HEK293 (cell line): ENCODE measurements at regions not wholly inside any gene's neighbourhood (a gene's known extent, or its start where the extent isn't known, plus 50 kb on each side); places are given as distances from the start of the nearest gene placed in this dataset.
"Not testable (repeated sequence)": the region's sequence is repeated elsewhere in the genome, so short reads cannot be mapped to it uniquely, and the experiment has no call there.

Source experiments
- CTCF ChIA-PET: fragments of 350-600 bp; formaldehyde crosslinking; extraction: SDS; loops from one replicate; lab custom pipeline; 2021; ENCODE audit warnings: antibody characterized with exemption; lab: Yijun Ruan, JAX
- POLR2A ChIA-PET: fragments of 300-600 bp; formaldehyde crosslinking; extraction: SDS; loops from one replicate; lab custom pipeline; 2020; ENCODE audit warnings: antibody characterized with exemption, inconsistent platforms; lab: Yijun Ruan, JAX
- H3K27ac ChIP-seq: fragments of 200-500 bp; sonication (Bioruptor generic); 2 replicates; pipeline ENCODE4 v1.5.1; 2014; ENCODE audit warnings: low read depth, low read length, control low read depth, inconsistent platforms; ENCODE audit errors: extremely low read depth
- H3K36me3 ChIP-seq, 2 experiments: fragments of 200-500 bp in 1 of 2; sonication (Bioruptor generic) in 1 of 2; 1 replicate in 1 of 2; 2 replicates in 1 of 2; pipeline ENCODE4 v1.5.1; 2014 to 2017; ENCODE audit warnings: inconsistent platforms in 2 of 2, low read length in 2 of 2; ENCODE audit not compliant: control insufficient read depth in 2 of 2, insufficient read depth in 1 of 2
- H3K4me1 ChIP-seq: fragments of 200-500 bp; sonication (Bioruptor generic); 2 replicates; pipeline ENCODE4 v1.5.1; 2014; ENCODE audit warnings: mild to moderate bottlenecking, low read length, inconsistent platforms; ENCODE audit not compliant: control insufficient read depth, insufficient read depth
- H3K4me3 ChIP-seq: 2 replicates; pipeline ENCODE4 v1.5.1; 2011; ENCODE audit warnings: low read depth, mild to moderate bottlenecking, control low read depth, low read length, moderate library complexity
- H3K9me3 ChIP-seq: fragments of 200-500 bp; sonication (Bioruptor generic); 2 replicates; pipeline ENCODE4 v1.5.1; 2014; ENCODE audit warnings: low read depth, low read length, inconsistent platforms; ENCODE audit not compliant: control insufficient read depth, insufficient read depth
- EGR2 ChIP-seq: fragments of 450-650 bp; formaldehyde crosslinking; IDR thresholded peaks from 2 replicates; pipeline ENCODE4 v1.5.1; 2016; ENCODE audit warnings: low read depth, missing biosample characterization, missing genetic modification characterization
- FEZF1 ChIP-seq: fragments of 450-650 bp; formaldehyde crosslinking; IDR thresholded peaks from 2 replicates; pipeline ENCODE4 v1.5.1; 2016; ENCODE audit warnings: missing biosample characterization, missing genetic modification characterization
- IKZF3 ChIP-seq: fragments of 450-650 bp; IDR thresholded peaks from 2 replicates; pipeline ENCODE4 v1.5.0; 2018; ENCODE audit warnings: missing biosample characterization, mild to moderate bottlenecking, missing genetic modification characterization, moderate library complexity
- KLF10 ChIP-seq: fragments of 450-650 bp; IDR thresholded peaks from 2 replicates; pipeline ENCODE4 v1.5.1; 2018; ENCODE audit warnings: missing biosample characterization, mild to moderate bottlenecking, missing genetic modification characterization
- KLF9 ChIP-seq: fragments of 450-650 bp; formaldehyde crosslinking; IDR thresholded peaks from 2 replicates; pipeline ENCODE4 v1.5.1; 2016; ENCODE audit warnings: missing biosample characterization, missing genetic modification characterization, low read depth
- MEIS1 ChIP-seq: sonication (generic); formaldehyde crosslinking; IDR thresholded peaks from 2 replicates; pipeline ENCODE4 v1.8.1; 2022; ENCODE audit warnings: missing genetic modification reagents, mild to moderate bottlenecking, borderline replicate concordance
- MYNN ChIP-seq: fragments of 450-650 bp; formaldehyde crosslinking; IDR thresholded peaks from 2 replicates; pipeline ENCODE4 v1.5.1; 2016; ENCODE audit warnings: missing biosample characterization, missing genetic modification characterization, borderline replicate concordance
- SALL2 ChIP-seq: fragments of 450-650 bp; formaldehyde crosslinking; IDR thresholded peaks from 2 replicates; pipeline ENCODE4 v1.5.0; 2017; ENCODE audit warnings: missing biosample characterization, mild to moderate bottlenecking, missing genetic modification characterization, borderline replicate concordance
- ZBTB1 ChIP-seq: fragments of 450-650 bp; formaldehyde crosslinking; IDR thresholded peaks from 2 replicates; pipeline ENCODE4 v1.5.1; 2016; ENCODE audit warnings: missing biosample characterization, missing genetic modification characterization
- ZEB2 ChIP-seq: fragments of 450-650 bp; formaldehyde crosslinking; IDR thresholded peaks from 2 replicates; pipeline ENCODE4 v1.5.1; 2016; ENCODE audit warnings: missing biosample characterization, missing genetic modification characterization
- ZFP3 ChIP-seq: fragments of 450-650 bp; formaldehyde crosslinking; IDR thresholded peaks from 2 replicates; pipeline ENCODE4 v1.5.1; 2016; ENCODE audit warnings: low read depth, missing biosample characterization, missing genetic modification characterization
- ZFP37 ChIP-seq: fragments of 450-650 bp; formaldehyde crosslinking; IDR thresholded peaks from 2 replicates; pipeline ENCODE4 v1.5.1; 2016; ENCODE audit warnings: missing biosample characterization, missing genetic modification characterization
- ZNF394 ChIP-seq: fragments of 450-650 bp; formaldehyde crosslinking; IDR thresholded peaks from 2 replicates; pipeline ENCODE4 v1.5.1; 2016; ENCODE audit warnings: missing biosample characterization, missing genetic modification characterization, mild to moderate bottlenecking, moderate library complexity, borderline replicate concordance
- ZNF521 ChIP-seq: fragments of 450-650 bp; formaldehyde crosslinking; IDR thresholded peaks from 2 replicates; pipeline ENCODE4 v1.5.1; 2017; ENCODE audit warnings: missing biosample characterization, mild to moderate bottlenecking, missing genetic modification characterization
- ZNF544 ChIP-seq: fragments of 450-650 bp; formaldehyde crosslinking; IDR thresholded peaks from 2 replicates; pipeline ENCODE4 v1.5.0; 2017; ENCODE audit warnings: missing biosample characterization, missing genetic modification characterization
- ZNF560 ChIP-seq: fragments of 450-650 bp; formaldehyde crosslinking; IDR thresholded peaks from 2 replicates; pipeline ENCODE4 v1.5.1; 2017; ENCODE audit warnings: missing biosample characterization, missing genetic modification characterization, borderline replicate concordance
- ZNF561 ChIP-seq: fragments of 450-650 bp; IDR thresholded peaks from 2 replicates; pipeline ENCODE4 v1.5.1; 2018; ENCODE audit warnings: missing biosample characterization, missing genetic modification characterization, borderline replicate concordance
- ZNF571 ChIP-seq: fragments of 450-650 bp; formaldehyde crosslinking; IDR thresholded peaks from 2 replicates; pipeline ENCODE4 v1.5.0; 2017; ENCODE audit warnings: missing biosample characterization, missing genetic modification characterization
- ZNF621 ChIP-seq: fragments of 450-650 bp; formaldehyde crosslinking; IDR thresholded peaks from 2 replicates; pipeline ENCODE4 v1.5.1; 2017; ENCODE audit warnings: missing biosample characterization, missing genetic modification characterization
- ZNF747 ChIP-seq: fragments of 450-650 bp; formaldehyde crosslinking; IDR thresholded peaks from 2 replicates; pipeline ENCODE4 v1.5.1; 2016; ENCODE audit warnings: missing biosample characterization, missing genetic modification characterization
- ZNF776 ChIP-seq: fragments of 450-650 bp; formaldehyde crosslinking; IDR thresholded peaks from 2 replicates; pipeline ENCODE4 v1.5.0; 2017; ENCODE audit warnings: missing biosample characterization, missing genetic modification characterization, borderline replicate concordance
- ZNF777 ChIP-seq: fragments of 450-650 bp; formaldehyde crosslinking; IDR thresholded peaks from 2 replicates; pipeline ENCODE4 v1.5.1; 2017; ENCODE audit warnings: missing biosample characterization, missing genetic modification characterization, borderline replicate concordance
- TF ChIP-seq, protein P1 (sequence below): fragments of 450-650 bp; formaldehyde crosslinking; IDR thresholded peaks from 2 replicates; pipeline ENCODE4 v1.5.1; 2017; ENCODE audit warnings: missing biosample characterization, missing genetic modification characterization

DNA sequence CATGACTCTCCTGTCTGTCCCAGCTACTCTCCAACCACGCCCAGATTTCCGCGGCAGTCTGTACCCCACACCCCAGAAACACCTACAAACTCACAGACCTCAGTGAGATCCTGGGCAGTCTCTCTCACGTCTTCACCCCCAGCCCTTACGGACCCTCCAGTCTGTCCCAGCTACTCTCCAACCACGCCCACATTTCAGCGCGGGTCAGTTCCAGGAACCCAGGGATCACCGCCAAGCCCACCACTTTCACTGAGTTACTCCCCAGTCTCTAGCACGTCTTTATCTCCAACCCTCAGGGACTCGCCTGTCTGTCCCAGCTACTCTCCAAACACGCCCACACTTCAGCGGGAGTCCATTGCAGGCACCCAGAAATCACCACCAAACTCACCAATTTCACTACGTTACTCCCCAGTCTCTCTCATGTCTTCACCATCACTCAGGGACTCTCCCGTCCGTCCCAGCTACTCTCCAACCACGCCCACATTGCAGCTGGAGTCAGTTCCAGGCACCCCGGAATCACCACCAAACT lies 528.2 kb downstream of the CWH43 start:
- H3K4me3 ChIP-seq, CTCF ChIA-PET: not testable (repeated sequence)

GRCh38 chr4:49514841-49515240 lies 528.8 kb downstream of the CWH43 start:
- POLR2A ChIA-PET, H3K4me3 ChIP-seq, CTCF ChIA-PET, H3K9me3 ChIP-seq, H3K36me3 ChIP-seq, H3K4me1 ChIP-seq, H3K27ac ChIP-seq: not testable (repeated sequence)

More for the DNA sequence above, 528.2 kb downstream of the CWH43 start:
- TF ChIP-seq KLF9 (tag by site-specific recombination) (peak; percentile 66), ZNF777 (tag by site-specific recombination) (peak; percentile 41; the same call in 1 of the 2 replicates), ZNF776 (tag by site-specific recombination) (0 out of 2 replicates have a peak, but pooled peaks have one; percentile 29), ZNF560 (peak; percentile 47; the same call in 1 of the 2 replicates), ZFP3 (tag by site-specific recombination) (0 out of 2 replicates have a peak, but pooled peaks have one; percentile 18), ZNF521 (tag by site-specific recombination) (peak; percentile 27; the same call in 1 of the 2 replicates), ZNF544 (0 out of 2 replicates have a peak, but pooled peaks have one; percentile 28), SALL2 (tag by site-specific recombination) (0 out of 2 replicates have a peak, but pooled peaks have one; percentile 59), ZNF571 (0 out of 2 replicates have a peak, but pooled peaks have one; percentile 68), ZNF394 (tag by site-specific recombination) (peak; percentile 70; the same call in 1 of the 2 replicates), ZNF621 (tag by site-specific recombination) (0 out of 2 replicates have a peak, but pooled peaks have one; percentile 29), EGR2 (tag by site-specific recombination) (peak; percentile 21; the same call in 1 of the 2 replicates)
- TF ChIP-seq, protein P1, sequence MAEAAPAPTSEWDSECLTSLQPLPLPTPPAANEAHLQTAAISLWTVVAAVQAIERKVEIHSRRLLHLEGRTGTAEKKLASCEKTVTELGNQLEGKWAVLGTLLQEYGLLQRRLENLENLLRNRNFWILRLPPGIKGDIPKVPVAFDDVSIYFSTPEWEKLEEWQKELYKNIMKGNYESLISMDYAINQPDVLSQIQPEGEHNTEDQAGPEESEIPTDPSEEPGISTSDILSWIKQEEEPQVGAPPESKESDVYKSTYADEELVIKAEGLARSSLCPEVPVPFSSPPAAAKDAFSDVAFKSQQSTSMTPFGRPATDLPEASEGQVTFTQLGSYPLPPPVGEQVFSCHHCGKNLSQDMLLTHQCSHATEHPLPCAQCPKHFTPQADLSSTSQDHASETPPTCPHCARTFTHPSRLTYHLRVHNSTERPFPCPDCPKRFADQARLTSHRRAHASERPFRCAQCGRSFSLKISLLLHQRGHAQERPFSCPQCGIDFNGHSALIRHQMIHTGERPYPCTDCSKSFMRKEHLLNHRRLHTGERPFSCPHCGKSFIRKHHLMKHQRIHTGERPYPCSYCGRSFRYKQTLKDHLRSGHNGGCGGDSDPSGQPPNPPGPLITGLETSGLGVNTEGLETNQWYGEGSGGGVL = 0 out of 2 replicates have a peak, but pooled peaks have one; percentile 14
- POLR2A ChIA-PET, H3K36me3 ChIP-seq, H3K27ac ChIP-seq, H3K9me3 ChIP-seq, H3K4me1 ChIP-seq: not testable (repeated sequence)

- H3K4me1 ChIP-seq, H3K27ac ChIP-seq, H3K4me3 ChIP-seq, CTCF ChIA-PET, H3K36me3 ChIP-seq, POLR2A ChIA-PET, H3K9me3 ChIP-seq: not testable (repeated sequence)
These were observed 529.2 kb downstream of the CWH43 start for GRCh38 chr4:49515241-49515640.

GRCh38 chr4:49516096-49516495 lies 530.0 kb downstream of the CWH43 start:
- H3K36me3 ChIP-seq, H3K27ac ChIP-seq, H3K4me3 ChIP-seq, CTCF ChIA-PET, H3K4me1 ChIP-seq, H3K9me3 ChIP-seq, POLR2A ChIA-PET: not testable (repeated sequence)

GRCh38 chr4:49516796-49517195 lies 530.7 kb downstream of the CWH43 start:
- POLR2A ChIA-PET = no interaction called here

DNA sequence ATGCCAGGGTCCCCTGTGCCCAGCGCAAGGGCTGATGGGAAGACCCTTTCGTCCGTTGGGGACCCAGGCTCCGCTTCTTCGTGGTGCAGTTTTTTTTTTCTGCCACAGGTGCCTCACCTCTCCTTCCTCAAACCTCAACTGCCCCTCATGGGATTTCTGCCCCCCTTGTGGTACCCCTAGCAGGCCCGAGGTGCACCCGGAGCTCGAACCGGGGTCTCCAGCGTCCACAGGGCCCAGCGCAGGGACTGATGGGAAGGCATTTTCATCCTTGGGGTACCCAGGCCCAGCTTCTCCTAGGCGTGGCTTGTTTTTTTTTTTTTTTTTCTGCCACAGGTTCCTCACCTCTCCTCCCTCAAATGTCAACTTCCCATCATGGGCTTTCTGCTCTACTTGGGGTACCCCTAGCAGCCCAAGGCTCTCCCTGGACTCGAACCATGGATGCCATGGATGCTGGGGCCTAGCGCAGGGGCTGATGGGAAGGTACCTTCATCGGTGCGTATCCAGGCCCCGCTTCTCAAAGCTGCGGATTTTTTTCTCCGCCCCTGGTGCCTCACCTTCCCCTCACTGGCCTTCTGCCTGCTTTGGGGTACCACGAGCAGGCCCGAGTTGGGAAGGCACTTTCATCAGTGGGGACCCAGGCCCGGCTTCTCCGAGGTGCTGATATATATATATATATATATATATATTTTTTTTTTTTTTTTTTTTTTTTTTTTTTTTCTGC lies 531.6 kb downstream of the CWH43 start:
- H3K36me3 ChIP-seq, H3K27ac ChIP-seq, H3K4me3 ChIP-seq, POLR2A ChIA-PET, CTCF ChIA-PET, H3K4me1 ChIP-seq, H3K9me3 ChIP-seq: not testable (repeated sequence)

More at GRCh38 chr4:49516796-49517195, 530.7 kb downstream of the CWH43 start:
- Histone ChIP-seq H3K27ac (no peak overlapping the region), H3K36me3 (no peaks in the 10 kb centered on the region), H3K4me3 (no peak overlapping the region), H3K9me3 (peaks cover 3% of the 10 kb centered on the region), H3K4me1 (no peaks in the 10 kb centered on the region)
- TF ChIP-seq ZNF747 (tag by site-specific recombination) = no peak
- no peak for TF ChIP-seq ZFP3 (tag by site-specific recombination)
- no peak for TF ChIP-seq KLF10 (tag by site-specific recombination)
- no peak for TF ChIP-seq ZFP37 (tag by site-specific recombination)
- TF ChIP-seq FEZF1 (tag by site-specific recombination) = no peak
- no peak for TF ChIP-seq ZEB2 (tag by site-specific recombination)
- TF ChIP-seq ZNF561 = no peak
- no peak for TF ChIP-seq IKZF3
- TF ChIP-seq MEIS1 = no peak
- TF ChIP-seq ZNF777 (tag by site-specific recombination) = no peak
- TF ChIP-seq ZBTB1 (tag by site-specific recombination) = no peak
- TF ChIP-seq MYNN (tag by site-specific recombination) = no peak
- CTCF ChIA-PET = no interaction called here
